SK-N-SH (cell line): ENCODE measurements at regions not wholly inside any gene's neighbourhood (a gene's known extent, or its start where the extent isn't known, plus 50 kb on each side); places are given as distances from the start of the nearest gene placed in this dataset.

Experiments used
- FOXM1 ChIP-seq: IDR thresholded peaks from 2 replicates; pipeline ENCODE4 v1.4.0; 2012; ENCODE audit warnings: low read depth, mild to moderate bottlenecking
- MEF2A ChIP-seq: IDR thresholded peaks from 2 replicates; pipeline ENCODE4 v1.4.0; 2012; ENCODE audit warnings: low read depth, borderline replicate concordance
- RFX5 ChIP-seq: IDR thresholded peaks from 2 replicates; pipeline ENCODE4 v1.6.1; 2012; ENCODE audit warnings: mild to moderate bottlenecking, improper control_type of control experiment, low read length
- SIN3A ChIP-seq: IDR thresholded peaks from 2 replicates; pipeline ENCODE4 v1.6.1; 2012; ENCODE audit warnings: low read depth, mild to moderate bottlenecking, low read length, moderate library complexity, borderline replicate concordance
- TAF1 ChIP-seq: IDR thresholded peaks from 2 replicates; pipeline ENCODE4 v1.6.1; 2012; ENCODE audit warnings: low read depth, mild to moderate bottlenecking, low read length, moderate library complexity, borderline replicate concordance
- YY1 ChIP-seq: IDR thresholded peaks from 2 replicates; pipeline ENCODE4 v1.4.0; 2012; ENCODE audit warnings: low read depth, mild to moderate bottlenecking
- TF ChIP-seq, protein P1 (sequence below): IDR thresholded peaks from 2 replicates; pipeline ENCODE4 v1.4.0; 2012; ENCODE audit warnings: low read depth, borderline replicate concordance
- TF ChIP-seq, protein P2 (sequence below): IDR thresholded peaks from 2 replicates; pipeline ENCODE4 v1.4.0; 2012; ENCODE audit warnings: low read depth
- TF ChIP-seq, protein P3 (sequence below): fragments of 200-600 bp; sonication (generic); IDR thresholded peaks from 2 replicates; pipeline ENCODE4 v1.6.1; 2017; ENCODE audit warnings: antibody characterized with exemption, mild to moderate bottlenecking, moderate library complexity
- TF ChIP-seq, protein P4 (sequence below): IDR thresholded peaks from 2 replicates; pipeline ENCODE4 v1.6.1; 2012; ENCODE audit warnings: mild to moderate bottlenecking, low read depth, low read length, moderate library complexity

DNA sequence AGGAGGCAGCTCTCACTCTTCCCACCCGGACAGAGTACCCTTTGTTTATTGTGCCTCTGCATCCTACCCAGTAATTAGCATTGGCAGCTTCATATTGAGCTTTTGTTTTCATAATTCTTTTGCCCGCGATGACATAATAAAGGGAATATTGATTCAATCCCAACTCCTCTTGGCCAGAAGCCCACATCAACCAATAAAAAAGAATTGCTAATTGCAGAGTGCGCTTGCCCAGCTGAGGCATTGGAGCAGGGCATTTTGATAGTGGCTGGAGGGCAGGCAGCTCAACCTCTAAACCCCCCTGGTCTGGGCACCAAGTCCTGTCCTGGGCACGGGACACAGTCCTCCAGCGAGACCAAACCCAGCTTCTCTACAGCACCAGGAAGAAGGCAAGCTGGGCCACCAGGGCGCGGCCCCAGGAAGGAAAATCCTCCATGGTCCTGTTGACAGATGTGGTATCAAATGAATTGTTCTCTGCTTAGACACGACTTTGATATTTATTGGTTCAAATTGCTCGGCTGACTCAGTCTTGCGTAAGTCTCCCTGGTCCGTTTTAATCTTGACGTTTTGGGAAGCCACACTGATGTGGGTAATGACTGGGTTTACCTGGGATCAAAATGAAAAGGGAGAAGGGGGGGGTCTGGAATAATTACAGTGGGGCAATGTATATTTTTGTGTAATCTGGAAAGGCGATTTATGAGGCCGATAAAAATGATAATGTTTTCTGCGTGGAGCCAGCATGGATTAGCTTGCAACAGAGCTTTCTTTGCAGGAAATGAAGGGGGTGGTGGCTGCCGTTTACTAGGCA, 220.7 kb upstream of the MSX2 start:
- no peak for TF ChIP-seq TAF1
- no peak for TF ChIP-seq SIN3A
- TF ChIP-seq RFX5: no peak
- TF ChIP-seq, protein P1, sequence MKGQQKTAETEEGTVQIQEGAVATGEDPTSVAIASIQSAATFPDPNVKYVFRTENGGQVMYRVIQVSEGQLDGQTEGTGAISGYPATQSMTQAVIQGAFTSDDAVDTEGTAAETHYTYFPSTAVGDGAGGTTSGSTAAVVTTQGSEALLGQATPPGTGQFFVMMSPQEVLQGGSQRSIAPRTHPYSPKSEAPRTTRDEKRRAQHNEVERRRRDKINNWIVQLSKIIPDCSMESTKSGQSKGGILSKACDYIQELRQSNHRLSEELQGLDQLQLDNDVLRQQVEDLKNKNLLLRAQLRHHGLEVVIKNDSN: no peak
- TF ChIP-seq, protein P2, sequence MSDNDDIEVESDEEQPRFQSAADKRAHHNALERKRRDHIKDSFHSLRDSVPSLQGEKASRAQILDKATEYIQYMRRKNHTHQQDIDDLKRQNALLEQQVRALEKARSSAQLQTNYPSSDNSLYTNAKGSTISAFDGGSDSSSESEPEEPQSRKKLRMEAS: no peak
- TF ChIP-seq, protein P3, sequence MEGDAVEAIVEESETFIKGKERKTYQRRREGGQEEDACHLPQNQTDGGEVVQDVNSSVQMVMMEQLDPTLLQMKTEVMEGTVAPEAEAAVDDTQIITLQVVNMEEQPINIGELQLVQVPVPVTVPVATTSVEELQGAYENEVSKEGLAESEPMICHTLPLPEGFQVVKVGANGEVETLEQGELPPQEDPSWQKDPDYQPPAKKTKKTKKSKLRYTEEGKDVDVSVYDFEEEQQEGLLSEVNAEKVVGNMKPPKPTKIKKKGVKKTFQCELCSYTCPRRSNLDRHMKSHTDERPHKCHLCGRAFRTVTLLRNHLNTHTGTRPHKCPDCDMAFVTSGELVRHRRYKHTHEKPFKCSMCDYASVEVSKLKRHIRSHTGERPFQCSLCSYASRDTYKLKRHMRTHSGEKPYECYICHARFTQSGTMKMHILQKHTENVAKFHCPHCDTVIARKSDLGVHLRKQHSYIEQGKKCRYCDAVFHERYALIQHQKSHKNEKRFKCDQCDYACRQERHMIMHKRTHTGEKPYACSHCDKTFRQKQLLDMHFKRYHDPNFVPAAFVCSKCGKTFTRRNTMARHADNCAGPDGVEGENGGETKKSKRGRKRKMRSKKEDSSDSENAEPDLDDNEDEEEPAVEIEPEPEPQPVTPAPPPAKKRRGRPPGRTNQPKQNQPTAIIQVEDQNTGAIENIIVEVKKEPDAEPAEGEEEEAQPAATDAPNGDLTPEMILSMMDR: no peak
- TF ChIP-seq FOXM1: no peak
- TF ChIP-seq MEF2A: no peak
- TF ChIP-seq, protein P4, sequence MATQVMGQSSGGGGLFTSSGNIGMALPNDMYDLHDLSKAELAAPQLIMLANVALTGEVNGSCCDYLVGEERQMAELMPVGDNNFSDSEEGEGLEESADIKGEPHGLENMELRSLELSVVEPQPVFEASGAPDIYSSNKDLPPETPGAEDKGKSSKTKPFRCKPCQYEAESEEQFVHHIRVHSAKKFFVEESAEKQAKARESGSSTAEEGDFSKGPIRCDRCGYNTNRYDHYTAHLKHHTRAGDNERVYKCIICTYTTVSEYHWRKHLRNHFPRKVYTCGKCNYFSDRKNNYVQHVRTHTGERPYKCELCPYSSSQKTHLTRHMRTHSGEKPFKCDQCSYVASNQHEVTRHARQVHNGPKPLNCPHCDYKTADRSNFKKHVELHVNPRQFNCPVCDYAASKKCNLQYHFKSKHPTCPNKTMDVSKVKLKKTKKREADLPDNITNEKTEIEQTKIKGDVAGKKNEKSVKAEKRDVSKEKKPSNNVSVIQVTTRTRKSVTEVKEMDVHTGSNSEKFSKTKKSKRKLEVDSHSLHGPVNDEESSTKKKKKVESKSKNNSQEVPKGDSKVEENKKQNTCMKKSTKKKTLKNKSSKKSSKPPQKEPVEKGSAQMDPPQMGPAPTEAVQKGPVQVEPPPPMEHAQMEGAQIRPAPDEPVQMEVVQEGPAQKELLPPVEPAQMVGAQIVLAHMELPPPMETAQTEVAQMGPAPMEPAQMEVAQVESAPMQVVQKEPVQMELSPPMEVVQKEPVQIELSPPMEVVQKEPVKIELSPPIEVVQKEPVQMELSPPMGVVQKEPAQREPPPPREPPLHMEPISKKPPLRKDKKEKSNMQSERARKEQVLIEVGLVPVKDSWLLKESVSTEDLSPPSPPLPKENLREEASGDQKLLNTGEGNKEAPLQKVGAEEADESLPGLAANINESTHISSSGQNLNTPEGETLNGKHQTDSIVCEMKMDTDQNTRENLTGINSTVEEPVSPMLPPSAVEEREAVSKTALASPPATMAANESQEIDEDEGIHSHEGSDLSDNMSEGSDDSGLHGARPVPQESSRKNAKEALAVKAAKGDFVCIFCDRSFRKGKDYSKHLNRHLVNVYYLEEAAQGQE: no peak
- no peak for TF ChIP-seq YY1
